NCI-H345 (cell line): ENCODE measurements at regions not wholly inside any gene's neighbourhood (a gene's known extent, or its start where the extent isn't known, plus 50 kb on each side); places are given as distances from the start of the nearest gene placed in this dataset.

Source experiments
- DNase-seq: peaks from one replicate; lab custom pipeline; 2025; lab: John Stamatoyannopoulos, UW

DNA sequence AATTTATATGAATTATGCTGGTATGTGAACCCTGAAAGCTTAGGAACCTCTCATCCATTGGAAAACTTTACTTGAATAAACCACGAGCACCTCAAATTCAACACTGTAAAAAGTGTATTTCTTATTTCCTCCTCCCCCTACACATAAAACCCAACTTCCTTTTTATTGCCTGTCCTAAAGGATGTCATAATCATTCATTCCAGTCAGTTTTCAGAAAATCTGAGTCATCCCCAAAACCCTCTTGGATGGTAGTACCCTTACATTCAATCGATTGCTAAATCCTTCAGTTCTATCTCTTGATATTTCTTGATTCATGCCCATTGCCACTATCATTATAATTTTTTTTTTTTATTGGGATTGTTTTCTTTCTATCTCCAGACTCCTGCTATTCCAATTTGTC is 91.1 kb upstream of the ATP8A1 start:
- no peak for DNase-seq

- DNase-seq = no peak
These were observed 79.8 kb upstream of the ATP8A1 start for GRCh38 chr4:42736527-42737195.

DNA sequence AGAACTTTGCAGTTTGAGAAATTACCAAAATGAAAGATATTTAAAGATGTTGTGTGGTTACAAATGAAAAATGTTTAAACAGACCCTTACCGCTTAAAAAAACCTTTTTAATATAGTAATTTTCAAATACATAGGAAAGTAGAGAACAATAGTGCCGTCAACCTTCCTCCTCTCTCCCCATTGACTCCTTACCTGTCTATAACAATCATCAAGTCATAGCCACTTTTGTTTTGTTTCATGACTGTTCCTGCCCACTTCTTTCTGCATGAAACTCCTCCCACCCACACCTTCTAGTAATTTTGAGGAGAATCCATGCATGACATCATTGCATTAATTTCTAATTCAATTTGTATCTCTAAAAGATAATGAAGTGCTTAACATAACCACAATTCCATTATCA is 76.5 kb upstream of the ATP8A1 start:
- no peak for DNase-seq

GRCh38 chr4:42732776-42733175 is 75.9 kb upstream of the ATP8A1 start:
- DNase-seq = no peak

DNA sequence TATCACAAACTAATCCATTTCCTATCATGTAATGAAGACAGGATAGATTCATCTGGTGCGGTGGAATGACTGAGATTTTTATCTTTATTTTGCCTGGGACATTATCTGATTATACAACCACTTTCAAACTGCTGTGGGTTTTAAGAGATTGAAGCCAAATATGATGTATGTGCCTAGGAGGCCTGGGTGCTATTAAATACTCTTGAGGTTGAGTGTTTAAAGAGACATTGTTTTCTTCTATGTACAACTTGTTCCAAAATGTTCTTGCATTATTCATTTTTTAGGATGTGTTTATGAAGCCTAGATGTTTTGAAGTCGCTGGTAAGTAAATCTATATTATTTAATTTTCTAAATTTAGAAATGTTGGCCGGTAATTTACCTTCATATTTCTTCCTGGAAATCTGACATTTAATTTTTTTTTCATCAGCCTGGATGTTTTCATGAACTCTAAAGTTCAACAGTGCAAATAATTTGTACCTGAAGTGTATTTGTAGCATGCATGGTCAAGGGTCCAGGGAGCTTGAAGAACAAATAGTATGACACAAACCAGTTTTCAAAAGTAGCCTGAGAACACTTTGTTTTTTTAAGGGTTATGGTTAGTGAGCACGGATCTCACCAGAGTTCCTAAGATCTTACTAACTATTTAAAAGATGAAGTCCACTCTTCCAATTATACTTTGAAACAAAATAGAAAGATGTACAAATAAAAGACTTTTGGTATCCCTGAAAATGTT is 72.8 kb upstream of the ATP8A1 start:
- no peak for DNase-seq

GRCh38 chr4:42724451-42724850 is 67.5 kb upstream of the ATP8A1 start:
- no peak for DNase-seq

- DNase-seq = no peak
These were observed 63.6 kb upstream of the ATP8A1 start for GRCh38 chr4:42720533-42720932.

DNA sequence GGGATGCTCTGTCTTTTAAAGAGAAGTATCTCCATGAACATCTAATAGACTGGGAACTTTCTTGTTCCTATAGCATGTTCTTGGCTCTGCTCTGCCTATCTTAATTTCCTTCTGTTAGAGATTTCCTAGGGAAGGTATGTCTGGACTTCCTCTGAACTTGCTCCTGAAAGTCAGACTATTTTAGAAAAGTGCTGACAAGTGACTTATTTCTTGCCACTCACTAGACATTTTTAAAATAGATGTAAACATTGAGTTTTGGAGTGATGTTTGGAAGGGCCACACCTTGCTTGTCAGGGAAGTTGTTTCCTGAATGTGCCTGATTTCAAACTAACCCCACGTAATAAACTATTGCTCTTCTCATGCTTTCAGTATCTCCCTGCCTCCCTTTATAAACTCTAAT is 62.4 kb upstream of the ATP8A1 start:
- no peak for DNase-seq

DNA sequence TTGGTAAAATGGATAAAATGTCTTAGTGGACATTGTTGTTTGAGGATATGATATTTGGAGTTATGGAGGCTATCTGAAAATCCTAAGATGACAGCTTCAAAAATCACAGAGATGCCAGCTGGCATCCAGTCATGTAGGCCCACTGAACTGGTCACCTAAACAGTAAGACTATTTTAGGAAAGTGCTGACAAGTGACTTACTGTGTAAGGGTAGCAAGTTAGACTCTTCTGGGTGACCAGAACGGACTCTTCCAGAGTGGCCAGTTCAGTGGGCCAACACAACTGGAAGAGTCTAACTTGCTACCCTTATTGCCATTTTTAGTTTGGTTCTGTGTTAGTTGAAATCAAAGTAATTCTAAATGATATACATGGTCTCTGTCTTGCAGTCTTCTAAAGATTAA is 61.4 kb upstream of the ATP8A1 start:
- no peak for DNase-seq

GRCh38 chr4:42716996-42717395 is 60.1 kb upstream of the ATP8A1 start:
- DNase-seq = no peak

DNA sequence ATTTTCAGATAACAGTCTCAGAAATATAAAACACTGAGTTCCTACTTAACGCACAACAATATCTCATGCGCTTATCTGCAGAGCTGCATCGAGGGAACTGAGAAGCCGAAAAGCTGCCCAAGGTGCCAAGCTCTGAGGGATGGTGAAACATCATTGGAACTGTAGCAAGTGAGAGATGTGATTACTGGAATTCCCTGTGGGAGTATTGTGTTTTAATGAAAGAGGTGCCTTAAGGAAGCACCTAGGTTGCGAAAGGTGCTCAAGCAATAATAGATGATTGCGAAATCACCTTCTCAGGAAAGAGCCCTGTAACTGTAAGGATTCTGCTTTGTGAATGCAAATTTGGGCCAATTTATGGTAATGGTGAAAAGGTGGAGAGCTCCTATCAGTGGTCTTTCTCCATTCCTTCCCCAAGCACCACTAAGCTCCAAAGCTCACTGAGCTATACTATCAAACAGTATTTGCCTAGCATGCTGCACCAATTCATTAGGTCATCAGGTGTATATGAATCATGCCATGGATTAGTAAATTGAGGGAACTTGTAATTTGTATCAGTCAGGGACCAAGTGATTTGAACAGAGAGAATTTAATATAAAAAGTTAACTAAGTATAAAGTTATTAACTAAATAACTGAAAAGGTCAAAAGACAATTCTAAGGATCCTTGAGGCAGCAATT is 59.0 kb upstream of the ATP8A1 start:
- DNase-seq = no peak

- DNase-seq = no peak
These were observed 56.5 kb upstream of the ATP8A1 start for GRCh38 chr4:42713391-42713790.

DNA sequence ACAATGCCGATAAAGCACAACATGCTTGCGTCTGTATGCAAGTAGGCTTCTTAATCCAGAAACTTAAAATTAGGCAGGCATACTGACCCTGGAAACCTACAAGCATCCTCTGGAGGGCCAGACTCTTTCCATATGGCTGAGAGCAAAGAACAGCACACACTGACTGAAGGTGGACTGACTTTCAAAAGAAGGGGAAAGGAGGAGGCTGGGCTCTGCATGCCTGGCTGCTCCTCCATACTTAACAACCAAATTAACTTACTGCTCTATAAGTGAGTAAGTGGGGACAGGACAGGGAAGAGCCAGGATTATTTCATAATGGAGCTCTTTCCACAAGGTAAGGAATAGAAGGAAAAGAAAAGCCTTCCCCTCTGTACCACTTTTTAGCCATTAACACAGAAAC is 55.9 kb upstream of the ATP8A1 start:
- no peak for DNase-seq

DNA sequence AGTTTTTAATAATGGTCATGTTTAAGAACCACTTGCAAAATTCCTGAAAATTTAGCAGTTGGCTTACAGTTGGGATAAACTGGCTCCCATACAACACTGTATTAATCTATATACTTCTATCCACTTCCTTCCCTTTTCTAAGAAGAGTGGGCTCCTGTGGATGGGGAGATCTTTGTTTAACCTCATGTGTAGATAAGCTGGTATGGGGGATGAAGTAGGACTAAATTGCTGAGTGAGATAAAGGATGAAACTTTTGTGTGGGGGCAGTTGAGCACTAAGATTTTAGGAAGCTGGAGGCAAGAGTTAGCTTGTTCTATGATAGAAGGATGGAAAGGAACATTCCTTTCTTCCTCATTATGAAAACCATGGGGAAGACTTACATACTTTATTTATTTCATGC is 54.6 kb upstream of the ATP8A1 start:
- DNase-seq = no peak

DNA sequence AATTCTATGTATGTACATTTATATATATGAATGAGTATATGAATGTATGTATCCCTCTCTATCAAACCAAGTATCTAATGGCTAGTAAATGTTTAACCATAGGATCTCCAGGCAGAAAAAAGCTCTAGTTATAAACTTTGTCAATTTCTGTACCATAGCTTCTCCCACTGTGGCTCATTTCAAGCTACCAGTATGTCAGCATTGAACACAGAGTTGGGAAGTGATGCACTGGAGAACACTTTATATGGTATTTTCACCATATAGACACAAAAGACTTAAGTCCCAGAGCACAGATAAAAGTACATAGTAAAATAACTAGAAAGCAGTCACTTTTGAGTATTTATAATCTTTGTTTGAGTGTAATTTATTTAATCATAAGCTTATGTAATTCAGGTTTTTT is 53.9 kb upstream of the ATP8A1 start:
- no peak for DNase-seq

DNA sequence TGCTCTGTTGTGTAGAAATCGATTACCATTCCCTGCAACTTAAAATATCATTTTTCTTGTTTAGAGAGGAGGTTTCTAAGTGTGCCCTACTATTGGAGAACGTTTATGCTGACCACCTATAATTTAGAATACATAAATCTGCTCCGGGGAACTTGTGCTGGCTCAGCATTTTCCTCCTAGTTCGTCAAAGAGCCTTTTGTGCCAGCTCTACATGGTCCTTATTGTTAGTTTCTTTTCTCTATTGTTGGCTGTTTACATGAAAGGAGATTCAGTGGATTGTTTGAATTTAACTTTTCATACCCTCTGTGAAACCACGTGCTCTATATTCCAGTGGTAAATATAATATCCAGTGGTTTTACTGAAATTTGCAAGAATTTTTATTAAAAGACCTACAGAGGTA is 53.4 kb upstream of the ATP8A1 start:
- DNase-seq = no peak

DNA sequence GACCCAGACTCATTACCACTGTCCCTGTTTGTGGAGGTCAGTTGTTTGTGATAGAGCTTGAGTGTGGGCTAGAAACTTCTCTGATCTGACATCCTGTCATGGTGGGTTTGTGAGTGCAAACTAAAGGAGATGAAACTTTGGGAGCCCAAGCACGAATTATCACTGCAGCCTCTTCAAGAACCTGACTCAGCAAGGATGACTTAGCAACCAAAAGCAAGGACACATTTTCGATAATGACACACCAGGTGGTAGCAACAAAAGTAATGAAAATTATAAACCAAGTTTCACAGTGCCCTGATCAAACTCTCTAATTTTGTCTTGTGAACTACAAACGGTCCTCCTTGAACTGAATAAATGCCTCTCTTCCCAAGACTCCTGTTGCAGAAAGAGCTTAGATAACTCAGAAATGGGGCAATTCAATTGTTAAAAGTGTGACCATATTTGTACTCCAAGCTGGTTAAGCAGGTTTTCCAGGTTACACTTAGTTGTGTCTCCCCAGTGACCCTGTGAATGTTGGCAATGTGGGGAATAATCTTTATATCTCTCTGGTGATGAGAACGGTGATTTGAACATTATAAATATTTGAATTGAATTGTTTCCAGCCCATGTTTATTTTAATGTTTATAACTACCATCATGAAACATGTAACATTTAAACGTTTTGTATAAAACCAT is 52.6 kb upstream of the ATP8A1 start:
- DNase-seq = no peak

- DNase-seq = peak; percentile 7
These were observed 51.7 kb upstream of the ATP8A1 start for GRCh38 chr4:42708625-42709024.
